ENCODE measurements at regions not wholly inside any gene's neighbourhood (a gene's known extent, or its start where the extent isn't known, plus 50 kb on each side); places are given as distances from the start of the nearest gene placed in this dataset.
"Not testable (repeated sequence)": the region's sequence is repeated elsewhere in the genome, so short reads cannot be mapped to it uniquely, and the experiment has no call there.

DNA sequence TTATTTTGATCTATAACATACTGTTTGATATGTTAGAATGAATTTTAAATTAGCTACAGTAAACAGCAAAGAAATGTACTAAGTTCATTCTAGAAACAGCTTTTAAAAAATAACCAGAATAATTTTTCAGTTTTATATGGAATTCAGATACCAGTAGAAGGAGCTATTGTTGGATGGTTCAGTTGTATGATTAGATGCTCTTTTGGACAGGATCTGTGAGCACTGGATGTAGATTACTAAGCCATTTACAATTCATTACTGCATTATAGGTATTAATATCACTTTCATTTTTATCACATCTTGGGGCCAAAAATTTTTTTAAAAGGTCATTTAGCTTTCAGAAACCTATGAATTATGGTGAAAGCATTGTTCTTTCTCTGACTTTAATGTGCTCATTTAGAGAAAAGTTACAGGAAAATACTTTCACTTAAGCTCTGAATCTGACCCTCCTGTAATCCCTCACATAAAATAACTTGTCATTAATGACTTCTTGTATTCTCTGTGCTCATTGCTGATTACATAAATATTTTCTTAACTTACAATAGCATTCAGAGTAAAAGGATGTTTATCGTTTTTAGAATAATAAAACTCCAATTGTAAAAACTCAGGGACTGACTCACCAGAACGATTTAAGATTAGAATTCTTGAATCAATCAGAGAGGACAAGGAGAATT, 750.2 kb downstream of the SLC4A3 start:
- no peak for DNase-seq (ENCODE audit: low spot score in 2 of 2)
- Histone ChIP-seq H3K27me3 (ENCODE audit: low read depth) (no peaks in the 10 kb centered on the region), H3K4me1 (no peaks in the 10 kb centered on the region), H3K9me3 (no peaks in the 10 kb centered on the region), H3K36me3 (replicated peaks) (no peaks in the 10 kb centered on the region), H3K4me3 (no peak overlapping the region)
- in situ Hi-C loops (cut with MboI; ENCODE audit: low sequenced_read_pairs) = no loop called here

DNA sequence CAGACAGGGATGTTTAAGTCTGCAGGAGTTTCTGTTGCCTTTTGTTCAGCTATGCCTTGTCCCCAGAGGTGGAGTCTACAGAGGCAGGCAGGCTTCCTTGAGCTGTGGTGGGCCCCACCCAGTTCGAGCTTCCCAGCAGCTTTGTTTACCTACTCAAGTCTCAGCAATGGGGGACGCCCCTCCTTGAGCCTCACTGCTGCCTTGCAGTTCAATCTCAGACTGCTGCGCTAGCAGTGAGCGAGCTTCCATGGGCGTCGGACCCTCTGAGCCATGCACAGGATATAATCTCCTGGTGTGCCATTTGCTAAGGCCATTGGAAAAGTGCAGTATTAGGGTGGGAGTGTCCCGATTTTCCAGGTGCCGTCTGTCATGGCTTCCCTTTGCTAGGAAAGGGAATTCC, 760.3 kb downstream of the SLC4A3 start:
- H3K36me3 ChIP-seq (replicated peaks); H3K9me3 ChIP-seq; DNase-seq (ENCODE audit: low spot score in 2 of 2); in situ Hi-C loops (cut with MboI; ENCODE audit: low sequenced_read_pairs); H3K4me1 ChIP-seq; H3K27me3 ChIP-seq (ENCODE audit: low read depth); H3K4me3 ChIP-seq: not testable (repeated sequence)

DNA sequence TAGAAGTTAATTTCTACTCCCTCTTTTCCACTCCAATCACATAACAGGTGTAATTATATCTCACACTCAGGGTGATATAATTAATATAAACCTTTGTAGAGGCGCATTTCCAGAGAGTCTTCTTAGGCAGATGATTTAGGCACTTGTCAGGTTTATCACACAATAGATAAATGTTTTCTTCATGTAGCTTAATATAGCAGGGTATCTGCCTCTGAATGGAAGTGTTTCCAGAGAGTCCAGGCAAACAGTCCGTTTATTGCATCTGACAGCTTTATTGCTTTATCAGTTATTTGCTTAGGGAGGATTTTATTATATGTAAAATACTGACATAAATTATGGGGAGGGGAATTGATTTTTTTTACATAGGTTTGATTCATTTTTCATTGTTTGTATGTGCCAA, 766.3 kb downstream of the SLC4A3 start:
- no peak for DNase-seq (ENCODE audit: low spot score in 2 of 2)
- H3K4me1 ChIP-seq = no peaks in the 10 kb centered on the region
- H3K36me3 ChIP-seq (replicated peaks) = no peaks in the 10 kb centered on the region
- in situ Hi-C loops (cut with MboI; ENCODE audit: low sequenced_read_pairs) = no loop called here
- H3K4me3 ChIP-seq = no peak overlapping the region
- H3K27me3 ChIP-seq (ENCODE audit: low read depth) = no peaks in the 10 kb centered on the region
- H3K9me3 ChIP-seq = no peaks in the 10 kb centered on the region

DNA sequence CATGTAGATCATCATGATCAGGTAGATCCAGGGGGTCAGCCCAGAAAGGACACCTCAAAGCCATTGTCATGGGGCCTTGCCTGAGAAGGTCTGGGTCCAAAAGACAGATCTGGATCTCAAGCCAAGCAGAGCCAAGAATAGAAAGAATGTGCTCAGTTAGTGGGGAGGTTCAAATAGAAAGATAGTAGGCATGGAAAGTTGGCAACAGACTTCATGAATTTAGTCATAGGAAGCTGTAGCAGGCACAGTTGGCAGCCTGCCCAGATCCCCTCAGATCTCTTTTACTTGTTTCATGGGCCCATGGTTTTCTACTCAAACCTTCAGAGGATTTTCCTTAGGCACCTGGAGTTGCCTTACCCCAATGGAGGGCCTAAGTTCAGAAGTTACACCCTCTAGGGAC, 767.0 kb downstream of the SLC4A3 start:
- DNase-seq (ENCODE audit: low spot score in 2 of 2) = no peak

DNA sequence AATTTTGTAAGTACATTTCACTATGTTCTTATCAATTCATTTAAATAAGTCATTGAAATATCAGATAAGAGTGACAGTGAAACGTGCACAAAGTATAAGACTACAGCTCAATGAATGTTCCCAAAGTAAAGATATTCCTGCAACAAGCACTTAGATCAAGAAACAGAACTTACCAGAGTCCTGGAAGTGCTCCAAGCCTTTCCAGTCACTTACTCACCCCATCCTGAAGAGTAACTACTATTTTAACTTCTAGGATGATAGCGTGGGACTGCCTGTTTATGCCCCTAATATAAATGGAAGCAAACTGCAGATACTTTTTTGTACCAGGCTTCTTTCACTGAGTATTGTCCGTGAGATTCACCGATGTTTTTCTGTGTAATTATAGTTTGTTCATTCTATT, 768.9 kb downstream of the SLC4A3 start:
- H3K4me1 ChIP-seq = no peaks in the 10 kb centered on the region
- DNase-seq (ENCODE audit: low spot score in 2 of 2) = no peak
- in situ Hi-C loops (cut with MboI; ENCODE audit: low sequenced_read_pairs) = no loop called here
- H3K4me3 ChIP-seq = no peak overlapping the region
- H3K36me3 ChIP-seq (replicated peaks) = no peaks in the 10 kb centered on the region
- no peaks in the 10 kb centered on the region for H3K9me3 ChIP-seq
- H3K27me3 ChIP-seq (ENCODE audit: low read depth) = no peaks in the 10 kb centered on the region

More for the DNA sequence above, 767.0 kb downstream of the SLC4A3 start:
- H3K27me3 ChIP-seq (ENCODE audit: low read depth) = no peaks in the 10 kb centered on the region
- H3K36me3 ChIP-seq (replicated peaks) = no peaks in the 10 kb centered on the region
- no peak overlapping the region for H3K4me3 ChIP-seq
- in situ Hi-C loops (cut with MboI; ENCODE audit: low sequenced_read_pairs) = no loop called here
- H3K4me1 ChIP-seq = no peaks in the 10 kb centered on the region
- no peaks in the 10 kb centered on the region for H3K9me3 ChIP-seq

DNA sequence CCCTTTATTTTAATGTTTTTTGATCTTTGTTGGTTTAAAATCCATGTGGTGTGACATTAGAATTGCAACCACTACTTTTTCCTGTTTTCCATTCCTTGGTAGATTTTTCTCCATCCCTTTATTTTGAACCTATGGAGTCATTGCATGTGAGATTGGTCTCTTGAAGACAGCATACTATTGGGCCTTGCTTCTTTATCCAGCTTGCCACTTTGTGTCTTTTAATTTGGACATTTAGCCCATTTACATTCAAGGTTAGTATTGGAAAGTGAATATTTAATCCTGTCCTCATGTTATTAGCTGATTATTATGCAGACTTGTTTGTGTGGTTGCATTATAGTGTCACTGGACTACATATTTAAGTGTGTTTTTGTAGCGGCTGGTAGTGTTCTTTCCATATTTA, 782.9 kb downstream of the SLC4A3 start:
- Histone ChIP-seq H3K27me3 (ENCODE audit: low read depth) (no peaks in the 10 kb centered on the region), H3K4me1 (no peaks in the 10 kb centered on the region), H3K4me3 (no peak overlapping the region), H3K9me3 (no peaks in the 10 kb centered on the region), H3K36me3 (replicated peaks) (no peaks in the 10 kb centered on the region)
- no peak for DNase-seq (ENCODE audit: low spot score in 2 of 2)
- in situ Hi-C loops (cut with MboI; ENCODE audit: low sequenced_read_pairs) = no loop called here

DNA sequence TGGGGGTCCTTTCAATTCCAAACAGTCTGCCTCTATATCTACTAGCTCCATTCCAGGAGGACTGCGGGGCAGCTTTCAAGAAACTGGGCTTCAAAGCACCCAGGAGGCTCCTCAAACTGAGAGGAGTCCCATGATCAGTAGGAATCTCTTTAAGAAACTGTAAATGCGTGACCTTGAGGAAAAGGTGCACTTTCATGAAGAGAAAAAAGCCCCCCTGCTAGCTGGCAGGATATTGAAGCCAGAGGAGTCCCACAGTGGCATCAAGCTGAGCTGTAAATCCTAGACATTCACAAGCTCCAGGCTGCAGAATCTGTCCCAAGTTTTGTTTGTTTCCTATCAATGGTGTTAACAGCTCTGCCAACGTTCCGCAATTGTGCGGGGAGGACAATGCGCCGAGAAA, 790.1 kb downstream of the SLC4A3 start:
- H3K4me3 ChIP-seq = no peak overlapping the region
- H3K4me1 ChIP-seq = no peaks in the 10 kb centered on the region
- in situ Hi-C loops (cut with MboI; ENCODE audit: low sequenced_read_pairs) = no loop called here
- H3K9me3 ChIP-seq = no peaks in the 10 kb centered on the region
- H3K36me3 ChIP-seq (replicated peaks) = no peaks in the 10 kb centered on the region
- H3K27me3 ChIP-seq (ENCODE audit: low read depth) = peaks cover 4% of the 10 kb centered on the region; the same call in 1 of the 2 replicates
- DNase-seq (ENCODE audit: low spot score in 2 of 2) = no peak

DNA sequence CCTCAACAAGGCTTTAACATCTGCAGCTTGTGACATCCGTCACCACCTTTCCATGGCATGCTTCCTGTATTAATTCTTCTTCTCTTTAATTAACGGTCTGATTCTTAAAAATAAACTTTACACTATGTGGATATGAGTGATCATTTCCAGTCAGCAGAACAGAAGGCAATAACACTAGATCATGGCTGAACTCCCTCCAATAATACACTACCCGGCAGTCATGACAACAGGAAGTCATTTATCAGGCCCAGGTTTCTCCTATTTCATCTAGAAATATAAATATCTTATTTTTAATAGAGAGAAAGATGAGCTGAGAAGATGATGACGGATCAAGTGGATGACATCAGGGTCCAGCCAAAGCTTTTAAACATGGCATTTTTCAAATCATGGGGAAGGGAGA, 792.2 kb downstream of the SLC4A3 start:
- no peak for DNase-seq (ENCODE audit: low spot score in 2 of 2)
- H3K27me3 ChIP-seq (ENCODE audit: low read depth) = peaks cover 4% of the 10 kb centered on the region; the same call in 1 of the 2 replicates
- in situ Hi-C loops (cut with MboI; ENCODE audit: low sequenced_read_pairs) = no loop called here
- H3K4me1 ChIP-seq = no peaks in the 10 kb centered on the region
- no peak overlapping the region for H3K4me3 ChIP-seq
- no peaks in the 10 kb centered on the region for H3K9me3 ChIP-seq
- H3K36me3 ChIP-seq (replicated peaks) = no peaks in the 10 kb centered on the region

DNA sequence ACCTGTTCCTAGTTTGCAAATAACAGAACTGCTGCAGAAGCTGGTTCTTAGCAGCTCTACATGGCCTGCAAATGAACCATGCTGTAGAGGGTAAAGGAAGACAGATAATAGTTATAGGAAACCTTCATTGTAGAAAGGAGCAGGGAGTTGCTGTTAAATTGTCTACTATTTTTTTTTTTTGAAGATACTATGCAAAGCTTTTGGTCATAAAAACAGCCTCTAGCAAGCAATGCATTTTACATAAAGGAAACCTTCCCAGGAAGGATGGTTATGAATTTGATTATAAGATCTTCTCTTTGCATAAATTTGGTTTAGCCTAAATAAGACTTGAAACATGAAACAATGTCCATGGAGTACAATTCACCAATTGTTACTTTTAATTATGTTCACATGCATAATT, 793.4 kb downstream of the SLC4A3 start:
- DNase-seq (ENCODE audit: low spot score in 2 of 2) = no peak
- H3K9me3 ChIP-seq = no peaks in the 10 kb centered on the region
- no peak overlapping the region for H3K4me3 ChIP-seq
- H3K4me1 ChIP-seq = no peaks in the 10 kb centered on the region
- no peaks in the 10 kb centered on the region for H3K36me3 ChIP-seq (replicated peaks)
- peaks cover 4% of the 10 kb centered on the region; the same call in 1 of the 2 replicates for H3K27me3 ChIP-seq (ENCODE audit: low read depth)
- in situ Hi-C loops (cut with MboI; ENCODE audit: low sequenced_read_pairs) = no loop called here

DNA sequence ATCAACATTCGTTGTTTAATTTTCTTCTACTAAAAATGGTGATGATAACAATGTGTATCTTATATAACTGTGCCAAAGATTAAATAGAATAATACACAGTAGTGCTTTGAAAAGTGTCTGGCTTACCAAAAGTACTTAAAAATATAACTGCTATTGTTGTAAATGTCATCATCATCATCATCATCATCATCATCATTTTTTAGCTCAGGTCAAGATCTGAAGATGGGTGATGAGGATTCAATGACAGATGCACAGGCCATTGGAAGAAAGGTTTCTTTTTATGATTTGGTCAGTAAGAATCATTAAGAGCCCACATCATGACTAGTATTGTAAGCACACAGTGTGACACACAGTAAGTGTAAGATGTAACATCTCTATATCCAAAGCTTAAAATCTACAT, 795.2 kb downstream of the SLC4A3 start:
- in situ Hi-C loops (cut with MboI; ENCODE audit: low sequenced_read_pairs) = no loop called here

DNA sequence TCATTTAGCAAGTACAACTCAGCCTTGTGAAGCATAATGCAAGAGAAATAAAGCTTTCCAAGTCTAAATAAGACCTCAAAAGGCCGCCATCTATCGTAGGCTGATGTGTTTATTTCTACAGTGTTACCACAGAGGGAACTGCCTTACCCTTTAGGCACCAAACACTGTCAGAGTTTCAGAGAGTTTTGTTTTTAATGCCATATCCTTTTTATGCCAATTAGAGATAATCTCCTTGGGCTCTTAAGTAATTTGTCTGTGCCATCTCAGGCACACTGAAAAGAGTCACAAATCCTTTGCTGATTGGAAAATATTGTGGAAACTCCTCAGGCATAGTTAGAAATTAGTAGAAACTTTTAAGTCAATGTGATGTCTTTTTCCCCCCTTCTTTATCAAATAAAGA, 797.1 kb downstream of the SLC4A3 start:
- Histone ChIP-seq H3K36me3 (replicated peaks) (no peaks in the 10 kb centered on the region), H3K4me1 (no peaks in the 10 kb centered on the region), H3K27me3 (ENCODE audit: low read depth) (peaks cover 2% of the 10 kb centered on the region; the same call in 1 of the 2 replicates), H3K9me3 (no peaks in the 10 kb centered on the region), H3K4me3 (no peak overlapping the region)
- no peak for DNase-seq (ENCODE audit: low spot score in 2 of 2)
- in situ Hi-C loops (cut with MboI; ENCODE audit: low sequenced_read_pairs) = no loop called here

More for the DNA sequence above, 795.2 kb downstream of the SLC4A3 start:
- H3K4me1 ChIP-seq = no peaks in the 10 kb centered on the region
- no peak for DNase-seq (ENCODE audit: low spot score in 2 of 2)
- H3K9me3 ChIP-seq = no peaks in the 10 kb centered on the region
- no peak overlapping the region for H3K4me3 ChIP-seq
- peaks cover 4% of the 10 kb centered on the region; the same call in 1 of the 2 replicates for H3K27me3 ChIP-seq (ENCODE audit: low read depth)
- no peaks in the 10 kb centered on the region for H3K36me3 ChIP-seq (replicated peaks)

DNA sequence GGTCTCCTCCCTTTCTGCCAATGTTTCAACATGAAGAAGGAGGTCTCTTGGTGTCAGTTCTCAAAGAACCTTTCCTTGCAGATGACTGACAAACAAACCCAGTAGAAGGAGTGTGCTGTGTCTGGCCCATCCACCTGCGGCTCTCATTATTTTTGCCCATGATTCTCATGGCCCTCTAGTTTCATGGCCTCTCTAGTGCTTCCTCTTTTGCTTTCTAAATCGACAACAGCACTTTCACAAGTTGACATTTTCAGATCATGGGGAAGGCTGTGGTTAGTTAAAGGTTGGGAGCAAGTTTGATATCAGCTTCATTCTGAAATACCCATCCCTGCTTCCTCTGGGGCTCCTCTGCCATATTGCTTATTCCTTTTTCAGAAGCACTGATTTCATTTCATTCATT, 805.2 kb downstream of the SLC4A3 start:
- H3K27me3 ChIP-seq (ENCODE audit: low read depth) = no peaks in the 10 kb centered on the region
- H3K36me3 ChIP-seq (replicated peaks) = no peaks in the 10 kb centered on the region
- DNase-seq (ENCODE audit: low spot score in 2 of 2) = no peak
- in situ Hi-C loops (cut with MboI; ENCODE audit: low sequenced_read_pairs) = no loop called here
- no peaks in the 10 kb centered on the region for H3K4me1 ChIP-seq
- H3K4me3 ChIP-seq = no peak overlapping the region
- no peaks in the 10 kb centered on the region for H3K9me3 ChIP-seq

DNA sequence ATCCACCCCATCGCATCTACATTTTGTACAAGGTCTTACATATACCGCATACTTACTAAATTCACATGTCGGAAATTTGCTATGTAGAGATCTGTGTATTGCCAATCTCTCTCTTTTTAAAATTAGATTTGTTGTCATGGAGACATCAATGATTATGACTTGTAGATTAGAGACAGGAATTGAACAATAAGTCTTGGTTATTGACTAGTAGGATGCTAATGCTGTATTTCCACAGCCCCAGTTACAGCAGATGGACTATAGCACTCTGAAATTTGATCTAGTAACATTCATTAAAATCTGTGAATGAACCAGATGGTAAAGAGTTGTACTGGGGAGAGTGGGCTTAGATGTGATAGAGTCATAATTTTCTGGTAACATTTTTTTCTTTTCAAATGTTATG, 805.7 kb downstream of the SLC4A3 start:
- no peak for DNase-seq (ENCODE audit: low spot score in 2 of 2)
- in situ Hi-C loops (cut with MboI; ENCODE audit: low sequenced_read_pairs) = no loop called here
- H3K27me3 ChIP-seq (ENCODE audit: low read depth) = no peaks in the 10 kb centered on the region
- H3K36me3 ChIP-seq (replicated peaks) = no peaks in the 10 kb centered on the region
- H3K9me3 ChIP-seq = no peaks in the 10 kb centered on the region
- no peaks in the 10 kb centered on the region for H3K4me1 ChIP-seq
- H3K4me3 ChIP-seq = no peak overlapping the region

DNA sequence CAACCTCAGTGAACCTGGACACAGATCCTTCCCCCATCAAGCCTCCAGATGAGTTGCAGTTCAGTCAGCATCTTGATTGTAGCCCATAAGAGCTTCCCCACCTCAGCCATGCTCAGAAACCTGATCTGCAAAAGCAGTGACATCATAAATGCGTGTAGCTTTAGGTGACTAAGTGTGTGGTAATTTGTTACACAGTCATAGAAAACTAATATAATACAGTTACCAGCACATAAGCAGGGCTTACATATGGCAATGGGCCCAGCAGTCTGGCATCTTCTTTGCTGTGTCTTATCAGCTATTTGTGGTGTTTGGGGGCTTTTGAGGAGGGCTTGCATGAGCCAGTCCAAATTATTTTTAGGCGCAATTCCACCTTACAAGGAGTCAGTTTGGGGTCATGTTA, 807.0 kb downstream of the SLC4A3 start:
- DNase-seq (ENCODE audit: low spot score in 2 of 2) = no peak
- no peaks in the 10 kb centered on the region for H3K36me3 ChIP-seq (replicated peaks)
- in situ Hi-C loops (cut with MboI; ENCODE audit: low sequenced_read_pairs) = no loop called here
- no peaks in the 10 kb centered on the region for H3K9me3 ChIP-seq
- H3K4me3 ChIP-seq = no peak overlapping the region
- H3K27me3 ChIP-seq (ENCODE audit: low read depth) = no peaks in the 10 kb centered on the region
- H3K4me1 ChIP-seq = no peaks in the 10 kb centered on the region

DNA sequence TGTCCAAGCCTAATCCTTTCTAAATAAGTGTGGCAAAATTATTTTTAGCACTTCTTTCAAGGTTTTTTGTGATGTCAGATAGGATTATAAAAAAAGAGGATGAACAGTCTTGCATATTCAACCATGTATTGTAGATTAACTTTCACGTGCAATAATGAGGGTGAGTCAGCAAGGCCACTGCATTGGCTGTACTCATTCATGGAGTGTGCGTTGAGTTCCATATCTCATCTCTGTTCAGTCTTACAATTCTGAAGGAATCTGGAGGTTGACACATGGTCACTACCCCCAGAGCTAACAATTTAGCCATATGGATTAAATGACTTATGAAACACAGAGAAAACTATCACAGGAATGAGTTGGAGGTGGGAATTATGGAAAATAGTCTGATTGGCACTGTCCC, 810.5 kb downstream of the SLC4A3 start:
- Histone ChIP-seq H3K27me3 (ENCODE audit: low read depth) (no peaks in the 10 kb centered on the region), H3K4me3 (no peak overlapping the region), H3K4me1 (no peaks in the 10 kb centered on the region), H3K9me3 (no peaks in the 10 kb centered on the region), H3K36me3 (replicated peaks) (no peaks in the 10 kb centered on the region)
- no peak for DNase-seq (ENCODE audit: low spot score in 2 of 2)
- in situ Hi-C loops (cut with MboI; ENCODE audit: low sequenced_read_pairs) = no loop called here

Measured in HAP-1 (cell line).